ENCODE measurements at regions not wholly inside any gene's neighbourhood (a gene's known extent, or its start where the extent isn't known, plus 50 kb on each side); places are given as distances from the start of the nearest gene placed in this dataset.

- no peak for TF ChIP-seq CTCF (IDR thresholded peaks at IDR 0.05; ENCODE audit: poor library complexity)
- no peak for TF ChIP-seq EZH2 (IDR thresholded peaks at IDR 0.05; ENCODE audit: borderline replicate concordance)
- TF ChIP-seq EZH2phosphoT487 (IDR thresholded peaks at IDR 0.05; ENCODE audit: low read depth, severe bottlenecking, unreplicated experiment): no peak
Measured at GRCh38 chr20:24402188-24402587, 67.2 kb upstream of the SYNDIG1 start.

All from hepatocyte (in vitro differentiated cells).